ENCODE measurements at regions not wholly inside any gene's neighbourhood (a gene's known extent, or its start where the extent isn't known, plus 50 kb on each side); places are given as distances from the start of the nearest gene placed in this dataset.

DNA sequence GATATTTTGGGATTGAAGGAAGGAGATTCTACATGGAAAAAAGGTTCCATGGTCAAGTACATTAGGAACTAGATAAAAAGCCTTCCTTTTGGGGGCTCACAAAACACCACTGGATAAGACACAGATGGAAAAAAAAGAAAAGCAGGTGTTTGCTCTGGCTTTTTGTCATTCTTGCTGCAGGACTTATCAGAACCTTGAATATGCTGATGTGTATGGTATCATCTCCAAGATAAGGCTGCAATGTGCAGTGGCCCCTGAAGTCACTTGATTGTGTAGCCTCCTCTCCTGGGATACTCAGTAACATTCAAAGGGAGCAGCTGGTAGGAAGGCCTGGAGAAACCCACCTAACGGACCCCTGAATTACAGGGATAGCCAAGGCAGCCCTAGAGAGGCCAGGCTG lies 54.1 kb upstream of the CARD11 start (continued):
- TF ChIP-seq ZBTB33 (IDR thresholded peaks at IDR 0.05; ENCODE audit: borderline replicate concordance, low read depth): no peak

- CTCF ChIA-PET: interaction anchor here (0.9 to 6.3 kb wide), 4 partner anchors 10 to 37 kb away, joined by 3 to 56 read pairs (median 4); no protein-coding TSS in a partner anchor
- Histone ChIP-seq H2AFZ (ENCODE audit: low read depth) (no peak overlapping the region), H4K20me1 (ENCODE audit: insufficient read depth) (no peaks in the 10 kb centered on the region), H3K9ac (no peak overlapping the region), H3K4me1 (ENCODE audit: control insufficient read depth in 1 of 2, insufficient read depth in 2 of 2, low read depth in 1 of 2, low read length in 1 of 2) (no peaks in the 10 kb centered on the region), H3K4me3 (ENCODE audit: low read depth in 2 of 2, low read length in 1 of 2) (no peak overlapping the region), H3K36me3 (replicated peaks in 1 of 2; ENCODE audit: control insufficient read depth in 1 of 2, insufficient read depth in 2 of 2, low read length in 1 of 2) (no peaks in the 10 kb centered on the region), H3F3A (replicated peaks; ENCODE audit: insufficient read depth) (no peaks in the 10 kb centered on the region), H3K9me2 (no peaks in the 10 kb centered on the region), H3K9me3 (no peaks in the 10 kb centered on the region), H3K27me3 (ENCODE audit: insufficient read depth) (no peaks in the 10 kb centered on the region), H3K27ac (ENCODE audit: low read depth in 2 of 2, low read length in 1 of 2) (no peak overlapping the region), H3K4me2 (no peak overlapping the region), H3K79me2 (ENCODE audit: insufficient read depth) (no peaks in the 10 kb centered on the region)
- TF ChIP-seq NRF1 (IDR thresholded peaks at IDR 0.05; ENCODE audit: low read depth, low read length) (no peak), RCOR1 (IDR thresholded peaks at IDR 0.05; ENCODE audit: low read length) (no peak), MEF2A (IDR thresholded peaks at IDR 0.05; ENCODE audit: borderline replicate concordance, low read depth) (no peak), CHD2 (IDR thresholded peaks at IDR 0.05; ENCODE audit: low read length, partially characterized antibody) (no peak), RXRA (IDR thresholded peaks at IDR 0.05; ENCODE audit: borderline replicate concordance, low read depth) (no peak), YY1 (IDR thresholded peaks at IDR 0.05; ENCODE audit: low read depth) (no peak), JUND (IDR thresholded peaks at IDR 0.05) (no peak), EP300 (IDR thresholded peaks at IDR 0.05; ENCODE audit: borderline replicate concordance in 1 of 2, low read depth in 1 of 2, low read length in 1 of 2) (no peak), USF2 (IDR thresholded peaks at IDR 0.05; ENCODE audit: borderline replicate concordance, low read depth, low read length) (no peak), EZH2phosphoT487 (IDR thresholded peaks at IDR 0.05; ENCODE audit: borderline replicate concordance, low read depth) (no peak), FOXJ3 (CRISPR knock-in tag; IDR thresholded peaks at IDR 0.05) (no peak), NFIC (IDR thresholded peaks at IDR 0.05; ENCODE audit: borderline replicate concordance) (no peak), USF1 (IDR thresholded peaks at IDR 0.05; ENCODE audit: borderline replicate concordance, low read depth) (no peak), SIN3A (IDR thresholded peaks at IDR 0.05; ENCODE audit: borderline replicate concordance, low read depth, low read length) (no peak), MXI1 (IDR thresholded peaks at IDR 0.05; ENCODE audit: low read depth, low read length) (no peak)
- TF ChIP-seq, protein P1, sequence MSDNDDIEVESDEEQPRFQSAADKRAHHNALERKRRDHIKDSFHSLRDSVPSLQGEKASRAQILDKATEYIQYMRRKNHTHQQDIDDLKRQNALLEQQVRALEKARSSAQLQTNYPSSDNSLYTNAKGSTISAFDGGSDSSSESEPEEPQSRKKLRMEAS (IDR thresholded peaks at IDR 0.05; ENCODE audit: low read depth): no peak
- TF ChIP-seq, protein P2, sequence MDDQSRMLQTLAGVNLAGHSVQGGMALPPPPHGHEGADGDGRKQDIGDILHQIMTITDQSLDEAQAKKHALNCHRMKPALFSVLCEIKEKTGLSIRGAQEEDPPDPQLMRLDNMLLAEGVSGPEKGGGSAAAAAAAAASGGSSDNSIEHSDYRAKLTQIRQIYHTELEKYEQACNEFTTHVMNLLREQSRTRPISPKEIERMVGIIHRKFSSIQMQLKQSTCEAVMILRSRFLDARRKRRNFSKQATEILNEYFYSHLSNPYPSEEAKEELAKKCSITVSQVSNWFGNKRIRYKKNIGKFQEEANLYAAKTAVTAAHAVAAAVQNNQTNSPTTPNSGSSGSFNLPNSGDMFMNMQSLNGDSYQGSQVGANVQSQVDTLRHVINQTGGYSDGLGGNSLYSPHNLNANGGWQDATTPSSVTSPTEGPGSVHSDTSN (IDR thresholded peaks at IDR 0.05): no peak
- TF ChIP-seq, protein P3, sequence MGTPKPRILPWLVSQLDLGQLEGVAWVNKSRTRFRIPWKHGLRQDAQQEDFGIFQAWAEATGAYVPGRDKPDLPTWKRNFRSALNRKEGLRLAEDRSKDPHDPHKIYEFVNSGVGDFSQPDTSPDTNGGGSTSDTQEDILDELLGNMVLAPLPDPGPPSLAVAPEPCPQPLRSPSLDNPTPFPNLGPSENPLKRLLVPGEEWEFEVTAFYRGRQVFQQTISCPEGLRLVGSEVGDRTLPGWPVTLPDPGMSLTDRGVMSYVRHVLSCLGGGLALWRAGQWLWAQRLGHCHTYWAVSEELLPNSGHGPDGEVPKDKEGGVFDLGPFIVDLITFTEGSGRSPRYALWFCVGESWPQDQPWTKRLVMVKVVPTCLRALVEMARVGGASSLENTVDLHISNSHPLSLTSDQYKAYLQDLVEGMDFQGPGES (IDR thresholded peaks at IDR 0.05; ENCODE audit: low read depth, low read length): no peak
- 31% methylated on average over 2 of the region's 2 CpGs for WGBS (ENCODE audit: low lambda C conversion rate)
- POLR2A ChIA-PET: no interaction called here
- DNase-seq: no peak
These were observed 58.5 kb upstream of the CARD11 start for GRCh38 chr7:3102159-3102558.
